ENCODE measurements at regions not wholly inside any gene's neighbourhood (a gene's known extent, or its start where the extent isn't known, plus 50 kb on each side); places are given as distances from the start of the nearest gene placed in this dataset.
"Not testable (repeated sequence)": the region's sequence is repeated elsewhere in the genome, so short reads cannot be mapped to it uniquely, and the experiment has no call there.

DNA sequence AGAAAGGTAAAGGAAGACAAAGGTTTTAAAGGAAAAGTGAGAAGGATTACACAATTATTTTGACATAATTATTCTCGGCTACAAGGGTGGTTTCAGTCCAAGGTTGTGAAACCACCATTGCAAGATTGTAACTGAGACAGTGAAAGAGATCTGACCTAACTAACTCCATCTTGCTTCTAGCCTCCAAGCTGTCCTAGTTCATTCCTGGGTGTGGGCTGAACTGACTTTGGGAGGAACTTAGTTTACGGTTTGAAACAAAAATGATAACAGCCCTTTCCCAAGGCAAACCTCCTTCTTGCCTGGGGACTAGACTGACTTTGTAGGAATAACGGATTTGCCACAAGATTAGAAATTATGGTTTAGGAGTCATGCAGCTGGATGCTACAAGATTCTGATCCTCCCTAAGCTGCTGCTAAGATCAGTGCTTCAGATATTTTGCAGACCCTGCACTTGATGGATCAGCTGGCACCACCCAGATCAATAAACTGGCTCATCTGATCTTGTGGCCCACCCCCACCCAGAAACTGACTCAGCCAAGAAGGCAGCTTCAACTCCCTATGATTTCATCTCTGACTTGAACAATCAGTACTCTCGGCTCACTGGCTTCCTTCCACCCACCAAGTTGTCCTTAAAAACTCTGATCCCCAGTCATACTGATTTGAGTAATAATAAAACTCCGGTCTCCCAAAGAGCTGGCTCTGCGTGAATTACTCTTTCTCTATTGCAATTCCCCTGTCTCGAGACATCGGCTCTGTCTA lies 57.7 kb upstream of the AADACL2 start:
- no peak for DNase-seq (ENCODE audit: low read depth in 3 of 3, low spot score in 2 of 3)

DNA sequence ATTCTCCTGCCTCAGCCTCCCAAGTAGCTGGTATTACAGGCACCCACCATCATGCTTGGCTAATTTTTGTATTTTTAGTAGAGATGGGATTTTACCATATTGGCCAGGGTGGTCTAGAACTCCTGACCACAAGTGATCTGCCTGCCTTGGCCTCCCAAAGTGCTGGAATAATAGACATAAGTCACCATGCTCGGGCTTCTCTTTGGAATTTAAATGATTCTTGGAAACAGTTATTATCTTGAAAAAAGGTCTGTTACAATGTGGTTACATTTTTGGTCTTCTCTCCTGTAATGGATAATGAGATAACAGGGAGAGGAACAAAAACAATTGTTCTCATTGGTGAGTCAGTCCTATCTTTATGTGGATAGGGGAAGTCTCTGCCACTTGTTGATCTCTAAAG lies 59.8 kb upstream of the AADACL2 start:
- DNase-seq (ENCODE audit: low read depth in 3 of 3, low spot score in 2 of 3), result no peak

DNA sequence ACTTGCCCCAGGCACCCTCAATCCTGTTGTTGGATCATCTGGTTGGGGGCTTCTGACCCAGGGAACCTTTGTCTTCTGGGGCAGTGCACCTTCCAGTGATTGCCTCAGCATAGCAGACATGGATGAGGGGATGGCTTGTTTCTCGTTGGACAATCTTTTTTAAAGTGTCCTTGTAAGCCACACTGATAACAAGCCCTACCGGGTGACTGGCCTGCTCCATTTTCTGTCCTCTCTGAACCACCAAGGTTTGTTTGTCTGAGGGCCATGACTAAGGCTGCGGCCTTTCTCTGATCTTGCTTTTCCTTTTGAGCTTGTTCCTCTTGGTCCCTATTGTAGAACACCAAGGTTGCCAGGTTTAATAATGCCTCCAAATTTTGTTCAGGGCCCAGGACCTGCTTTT lies 66.0 kb upstream of the AADACL2 start:
- DNase-seq (ENCODE audit: low read depth in 3 of 3, low spot score in 2 of 3), result not testable (repeated sequence)

DNA sequence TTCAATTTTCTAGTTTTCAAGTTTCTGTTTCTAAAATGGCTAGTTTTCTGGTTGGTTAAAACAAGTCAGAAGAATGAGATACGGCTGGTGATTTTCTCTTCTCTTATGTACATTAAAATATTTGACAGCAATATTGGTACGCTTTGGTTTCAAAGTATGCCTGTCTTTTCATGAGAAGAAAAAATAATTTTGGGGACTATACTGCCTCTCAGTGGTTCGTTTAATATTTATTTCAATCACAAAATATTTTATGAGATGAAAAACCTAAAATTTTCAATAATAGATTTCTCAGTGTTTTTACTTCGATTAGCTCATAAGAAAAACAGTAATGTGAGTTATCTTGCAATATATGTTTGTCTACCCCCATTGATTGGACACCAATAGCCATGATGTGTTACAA lies 72.8 kb upstream of the AADACL2 start:
- DNase-seq (ENCODE audit: low read depth in 3 of 3, low spot score in 2 of 3), result no peak

DNA sequence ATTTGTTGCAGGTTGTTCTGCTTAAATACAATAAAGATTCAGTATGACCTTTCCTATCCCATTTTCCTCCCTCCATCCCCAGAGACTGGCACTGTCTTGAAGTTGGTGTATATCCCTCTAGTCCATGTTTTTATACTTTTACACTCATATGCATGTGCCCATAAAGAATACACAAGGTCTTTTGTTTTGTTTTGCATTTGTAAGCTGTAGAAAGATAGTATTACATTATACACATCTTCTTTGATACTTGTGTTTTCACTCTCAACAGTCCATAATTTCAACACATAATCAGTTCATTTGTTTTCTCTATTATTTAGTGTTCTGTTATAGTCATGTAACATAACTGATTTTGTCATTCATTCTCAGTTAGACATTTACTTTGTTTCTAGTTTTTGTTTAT lies 88.7 kb upstream of the AADACL2 start:
- DNase-seq (ENCODE audit: low read depth in 3 of 3, low spot score in 2 of 3), result no peak

DNA sequence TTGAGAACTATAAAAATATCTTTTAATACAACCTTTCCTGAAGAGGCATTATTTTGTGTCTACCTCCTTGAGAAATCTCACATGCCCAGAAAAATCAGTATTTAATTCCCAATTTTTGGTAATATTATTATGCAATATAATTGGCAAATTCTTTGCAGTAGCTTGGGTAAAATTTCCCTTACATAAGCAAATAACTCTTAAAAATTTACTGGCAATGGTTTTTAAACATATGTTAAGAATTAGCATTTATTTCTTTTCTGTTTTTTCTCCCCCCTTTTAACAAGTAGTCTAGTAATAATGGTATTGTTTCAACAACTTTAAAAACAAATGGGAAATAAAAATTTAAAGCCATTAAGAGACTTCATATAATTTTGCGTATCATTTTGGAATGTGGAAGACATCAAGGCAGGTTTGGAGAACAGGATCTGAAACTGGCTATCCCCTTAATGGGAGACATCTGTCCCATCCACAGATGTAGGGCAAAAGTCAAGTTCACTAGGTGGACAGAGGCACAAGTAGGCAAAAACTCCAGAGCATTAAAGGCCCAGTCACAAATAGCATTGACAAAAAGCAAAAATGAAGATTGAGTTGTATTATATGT lies 89.6 kb upstream of the AADACL2 start:
- no peak for DNase-seq (ENCODE audit: low read depth in 3 of 3, low spot score in 2 of 3)

DNA sequence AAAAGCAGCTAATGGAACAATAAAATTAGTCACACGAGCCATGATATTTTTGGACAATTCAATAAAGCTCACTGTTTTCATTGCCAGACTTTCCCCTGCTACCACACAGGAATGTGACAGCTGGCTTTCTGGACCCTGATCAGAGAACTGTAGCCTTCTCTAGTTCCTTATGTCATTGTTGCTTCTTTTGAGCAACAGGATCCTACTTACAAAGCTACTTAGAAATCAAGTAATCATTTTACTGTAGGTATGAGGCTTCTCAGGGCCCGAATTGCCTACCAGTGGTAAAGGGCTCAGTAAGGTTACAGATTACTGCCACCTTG lies 94.3 kb upstream of the AADACL2 start:
- DNase-seq (ENCODE audit: low read depth in 3 of 3, low spot score in 2 of 3), result no peak

DNA sequence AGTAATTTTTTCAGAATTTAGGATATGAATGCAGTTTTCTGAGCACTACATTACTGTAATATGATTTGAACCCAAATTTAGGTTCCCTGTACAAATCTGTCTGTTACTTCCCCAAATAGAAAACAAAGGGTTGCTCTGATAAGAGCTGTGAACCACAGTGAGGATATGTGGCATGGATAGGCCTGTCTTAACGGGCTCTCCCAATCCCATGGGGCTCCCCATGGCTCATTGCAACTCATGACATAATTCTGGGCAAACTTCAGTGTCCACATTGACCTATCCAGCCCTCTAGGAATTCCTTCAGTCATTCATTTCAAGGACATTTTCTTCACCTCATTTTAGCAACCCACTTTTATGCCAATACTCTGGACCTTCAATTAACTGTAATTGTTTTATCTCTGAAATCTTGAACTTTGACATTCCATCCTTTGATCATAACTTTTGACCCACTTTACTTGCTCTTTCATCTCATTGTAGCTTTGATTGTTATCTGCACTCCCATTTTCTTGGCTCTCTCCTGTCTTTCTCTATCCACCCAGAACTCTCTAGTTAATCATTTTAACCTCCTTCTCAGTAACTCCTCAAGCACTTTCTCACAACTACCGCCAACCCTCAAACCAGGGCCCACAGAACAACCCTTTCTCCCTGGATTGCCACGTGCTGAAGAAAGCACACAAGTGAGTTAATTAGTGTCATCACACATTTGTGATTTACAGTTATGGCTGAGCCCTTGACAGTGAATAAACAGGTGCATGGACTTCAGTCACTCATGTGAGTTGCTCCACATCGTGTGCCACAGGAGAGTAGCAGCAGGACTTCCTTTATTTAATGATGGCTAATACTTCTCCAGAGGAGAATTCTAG lies 94.9 kb upstream of the AADACL2 start:
- DNase-seq (ENCODE audit: low read depth in 3 of 3, low spot score in 2 of 3), result peak in 1 of 3 donors; percentile 8

DNA sequence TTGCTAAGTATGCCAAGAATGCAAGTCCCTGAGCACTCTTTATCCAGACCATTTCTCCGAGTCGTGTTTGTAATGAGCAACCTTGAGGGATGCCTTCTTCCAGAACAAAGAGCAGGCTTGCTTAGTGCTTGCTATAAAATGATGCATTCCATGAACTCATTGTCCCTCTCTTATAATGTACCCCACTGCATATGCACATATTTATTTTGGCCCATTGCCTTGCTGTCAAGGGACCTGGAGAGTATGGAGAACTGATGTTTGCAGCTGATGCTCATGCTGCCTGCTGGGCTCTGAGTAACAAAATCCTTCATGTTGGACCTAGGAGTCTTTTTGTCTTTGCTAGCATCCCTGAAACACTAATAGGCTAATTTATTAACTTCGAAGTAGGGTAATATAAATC lies 97.8 kb upstream of the AADACL2 start:
- no peak for DNase-seq (ENCODE audit: low read depth in 3 of 3, low spot score in 2 of 3)

DNA sequence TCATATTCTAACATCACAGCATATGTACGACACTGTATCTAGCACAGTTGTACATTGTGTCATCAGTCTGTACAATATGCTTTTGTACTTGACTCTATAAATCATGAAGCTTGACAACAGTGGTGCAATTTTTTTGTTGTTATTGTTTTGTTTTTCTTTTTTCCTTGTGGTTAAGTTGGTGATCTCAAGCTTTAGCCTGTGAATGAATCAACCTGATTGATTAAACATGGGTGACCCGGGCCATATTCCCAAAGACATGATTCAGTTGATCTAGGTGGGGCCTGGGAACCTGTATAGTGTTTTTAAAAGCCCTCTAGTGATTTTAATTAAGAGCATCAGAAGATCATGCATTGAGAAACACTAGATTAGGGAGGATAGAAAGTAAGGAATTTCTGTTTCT lies 101.8 kb upstream of the AADACL2 start:
- DNase-seq (ENCODE audit: low read depth in 3 of 3, low spot score in 2 of 3), result no peak

DNA sequence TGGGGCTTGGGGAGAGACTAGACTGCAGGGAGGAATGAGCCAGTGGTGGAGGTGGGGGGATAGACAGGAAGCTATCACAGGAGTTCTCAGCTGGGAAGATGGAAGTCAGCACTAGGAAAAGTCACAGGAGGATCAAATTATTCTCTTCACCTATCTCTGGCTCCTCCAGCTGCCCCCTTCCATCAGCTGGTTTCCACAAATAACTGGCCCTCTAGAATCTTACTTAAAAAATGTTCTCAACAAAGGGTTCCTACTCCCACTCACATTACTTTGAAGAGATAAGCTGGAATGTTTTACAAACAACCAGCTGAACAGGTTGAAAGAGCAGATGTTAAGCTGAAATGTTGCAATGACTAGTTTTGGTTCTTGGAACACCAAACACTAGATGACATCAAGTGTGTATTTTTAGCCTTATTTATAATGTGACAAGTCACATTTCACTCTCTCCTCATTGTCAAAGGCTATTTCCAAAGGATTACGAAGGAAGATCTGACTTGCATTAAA lies 102.7 kb upstream of the AADACL2 start:
- no peak for DNase-seq (ENCODE audit: low read depth in 3 of 3, low spot score in 2 of 3)

DNA sequence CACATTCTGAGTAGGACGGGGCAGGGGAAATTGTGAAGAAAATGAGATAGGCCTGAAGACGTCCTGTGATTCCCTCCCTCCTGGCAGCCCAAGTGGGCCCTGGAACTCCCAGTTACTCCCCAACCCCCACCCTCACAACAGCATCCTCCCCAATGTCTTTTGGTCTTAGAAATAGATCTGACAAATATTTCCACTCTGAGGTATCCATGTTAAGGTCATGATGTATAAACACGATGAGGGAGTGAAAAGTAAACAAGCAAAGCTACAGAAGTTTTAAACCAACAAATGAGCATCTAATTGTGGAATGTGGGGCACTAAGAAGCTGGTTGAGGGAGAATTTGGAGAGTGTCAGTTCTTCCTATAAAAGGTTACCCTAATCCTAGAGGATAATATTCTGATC lies 103.7 kb upstream of the AADACL2 start:
- DNase-seq (ENCODE audit: low read depth in 3 of 3, low spot score in 2 of 3), result no peak

DNA sequence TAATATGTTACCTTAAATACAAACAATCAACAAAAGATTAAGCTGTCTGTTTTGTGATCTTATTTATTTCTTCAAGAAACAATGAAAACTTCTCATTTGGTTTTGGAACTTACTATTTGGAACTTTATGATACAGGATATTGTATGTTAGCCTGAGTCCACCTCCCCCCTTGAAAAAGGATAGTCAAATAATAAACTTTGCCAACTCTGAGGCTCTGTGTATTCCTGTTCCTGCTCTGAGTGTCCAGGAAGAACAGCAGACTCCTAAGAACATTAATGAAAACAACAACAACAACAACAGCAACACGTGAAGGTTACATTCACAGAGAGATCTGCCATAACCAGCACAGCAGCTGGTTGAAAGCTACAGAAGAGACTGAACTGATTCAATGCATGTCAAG lies 108.1 kb upstream of the AADACL2 start:
- no peak for DNase-seq (ENCODE audit: low read depth in 3 of 3, low spot score in 2 of 3)

DNA sequence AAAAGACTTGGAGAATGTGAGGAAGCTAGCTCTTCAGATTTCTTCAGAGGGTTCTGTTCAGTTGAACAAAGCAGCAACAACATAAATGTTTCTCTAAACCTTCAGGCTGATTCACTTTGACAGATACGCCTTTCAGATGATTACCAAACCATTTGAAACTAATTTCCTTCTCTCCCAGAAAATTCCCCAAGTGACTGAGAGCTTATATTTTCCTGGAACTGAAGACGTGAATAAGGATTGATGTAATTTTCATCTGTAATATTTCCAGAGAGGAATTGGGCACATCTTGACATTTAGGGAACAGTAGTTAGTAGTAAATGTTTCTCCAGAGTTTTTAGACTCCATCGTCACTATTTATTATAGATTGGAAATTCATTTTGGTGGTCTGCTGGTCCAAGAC lies 108.6 kb upstream of the AADACL2 start:
- no peak for DNase-seq (ENCODE audit: low read depth in 3 of 3, low spot score in 2 of 3)

DNA sequence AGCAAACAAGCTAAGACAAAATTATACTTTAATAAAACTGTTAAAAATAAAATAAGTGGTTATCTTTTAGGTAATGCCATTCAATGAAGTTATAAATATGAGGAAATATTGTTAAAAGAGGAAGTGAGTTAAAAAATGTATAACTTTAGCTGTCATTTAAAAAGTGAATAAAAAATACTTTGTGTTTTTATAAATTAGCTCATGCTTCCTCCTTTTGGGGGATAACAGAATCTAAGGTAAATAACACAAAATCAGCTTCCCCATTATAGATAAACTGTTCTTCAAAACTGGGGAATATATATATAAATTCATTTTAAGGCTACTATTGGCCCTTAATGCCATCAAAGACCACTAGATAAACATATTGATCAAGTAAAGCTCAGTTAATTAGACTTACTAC lies 113.7 kb upstream of the AADACL2 start:
- DNase-seq (ENCODE audit: low read depth in 3 of 3, low spot score in 2 of 3), result no peak

DNA sequence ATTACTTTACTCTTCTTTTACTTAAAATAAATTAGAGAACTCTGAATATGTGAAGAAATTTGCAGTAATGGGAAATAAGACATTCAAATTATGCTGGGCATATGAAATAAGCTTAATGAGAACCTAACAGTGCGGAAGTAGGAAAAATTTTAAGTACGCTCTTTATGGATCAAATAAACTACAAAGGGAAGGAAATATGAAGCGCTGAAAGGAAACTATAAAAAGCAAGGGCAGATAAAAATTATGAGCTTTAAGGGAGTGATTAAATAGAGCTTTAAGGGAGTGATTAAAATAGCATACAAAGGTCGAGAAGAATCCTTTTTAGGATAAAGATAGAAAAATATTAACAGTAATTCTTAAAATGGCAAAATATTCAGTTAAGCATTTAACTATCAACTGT lies 118.3 kb upstream of the AADACL2 start:
- no peak for DNase-seq (ENCODE audit: low read depth in 3 of 3, low spot score in 2 of 3)

DNA sequence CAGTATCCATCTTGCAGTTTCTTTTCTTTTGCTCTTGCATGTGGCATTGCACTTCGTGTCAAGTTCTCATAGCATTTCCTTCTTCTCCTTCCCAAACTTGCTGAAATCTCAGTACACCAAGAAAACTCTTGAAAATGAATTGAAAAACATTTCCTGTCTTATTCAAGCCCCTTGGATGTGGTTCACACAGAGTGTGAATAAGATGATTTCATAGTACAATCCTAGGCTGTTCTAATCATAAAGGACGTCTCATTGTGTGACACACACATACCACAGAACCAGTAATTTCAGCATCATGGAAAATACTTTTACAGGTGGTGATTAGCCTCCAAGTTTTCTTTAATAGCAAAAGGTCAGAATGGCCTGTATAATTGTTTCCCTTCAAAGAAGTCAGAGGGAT lies 121.6 kb upstream of the AADACL2 start:
- DNase-seq (ENCODE audit: low read depth in 3 of 3, low spot score in 2 of 3), result no peak

DNA sequence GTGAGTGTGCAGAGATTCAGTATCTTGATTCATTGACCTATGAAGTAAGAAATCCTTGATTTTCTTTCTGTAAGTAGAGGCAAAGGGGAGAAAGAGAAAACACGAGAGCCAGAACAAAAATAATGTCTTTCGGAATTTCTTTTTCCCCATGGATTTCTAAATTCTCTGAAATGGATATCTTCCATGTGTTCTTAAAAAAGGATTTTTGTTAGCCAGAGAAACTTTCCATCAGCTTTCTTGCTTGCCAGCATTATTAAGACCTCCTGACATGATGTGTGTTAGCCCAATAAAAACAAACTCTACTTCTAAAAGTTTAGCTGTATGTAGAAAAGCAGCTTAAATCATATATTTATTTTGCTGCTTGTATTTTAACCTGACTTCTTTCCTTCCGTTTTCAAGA lies 122.3 kb upstream of the AADACL2 start:
- no peak for DNase-seq (ENCODE audit: low read depth in 3 of 3, low spot score in 2 of 3)

DNA sequence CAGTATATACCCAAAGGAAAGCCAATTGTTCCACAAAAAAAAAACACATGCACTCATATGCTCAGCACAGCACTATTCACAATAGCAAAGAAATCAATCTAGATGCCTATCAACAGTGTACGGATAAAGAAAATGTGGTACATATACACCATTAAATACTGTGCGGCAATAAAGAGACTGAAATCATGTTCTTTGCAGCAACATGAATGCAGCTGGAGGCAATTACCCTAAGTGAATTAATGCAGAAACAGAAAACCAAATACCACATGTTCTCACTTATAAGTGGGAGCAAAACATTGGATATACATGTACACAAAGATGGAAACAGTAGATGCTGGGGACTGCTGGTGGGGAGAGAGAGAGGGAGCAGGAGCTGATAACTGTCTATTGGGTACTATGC lies 124.2 kb upstream of the AADACL2 start:
- no peak for DNase-seq (ENCODE audit: low read depth in 3 of 3, low spot score in 2 of 3)

DNA sequence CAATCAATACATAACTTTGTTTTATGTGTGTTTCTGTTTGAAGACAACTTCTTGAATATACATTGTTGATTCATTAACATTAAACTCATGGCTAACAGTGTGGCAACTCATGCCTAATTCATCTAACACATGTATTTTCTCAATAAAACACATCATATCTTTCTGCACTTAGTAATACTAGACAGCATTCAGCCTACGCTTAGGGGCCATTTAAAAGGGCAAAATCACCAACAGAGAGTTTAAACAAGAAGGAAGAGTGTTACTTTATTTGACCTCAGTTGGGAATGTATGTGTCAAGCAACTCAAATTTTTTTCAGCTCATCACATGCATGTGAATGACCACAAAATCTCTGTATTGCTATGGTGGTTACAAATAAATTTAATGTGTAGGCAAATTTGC lies 128.8 kb upstream of the AADACL2 start:
- DNase-seq (ENCODE audit: low read depth in 3 of 3, low spot score in 2 of 3), result no peak

DNA sequence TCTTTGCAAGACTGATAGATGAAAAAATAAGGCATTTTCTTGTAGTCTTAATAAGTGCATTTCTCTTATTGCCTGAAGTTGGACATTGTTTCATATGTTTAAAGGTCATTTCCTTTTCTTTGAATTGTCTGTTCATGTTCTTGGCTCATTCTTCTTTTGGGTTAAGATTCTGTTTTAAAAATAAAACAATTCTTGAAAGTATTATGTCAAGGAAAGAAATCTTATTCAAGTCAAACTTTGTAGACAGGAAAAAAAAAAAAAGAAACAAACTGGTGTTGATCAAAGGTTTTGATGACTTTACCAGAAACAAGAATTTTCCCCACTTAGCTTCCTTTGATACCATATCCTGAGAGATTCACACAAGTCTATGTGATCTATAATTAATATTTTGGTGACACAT lies 132.9 kb upstream of the AADACL2 start:
- no peak for DNase-seq (ENCODE audit: low read depth in 3 of 3, low spot score in 2 of 3)

All from right renal cortex interstitium (tissue), 3 donors.